ENCODE measurements at regions not wholly inside any gene's neighbourhood (a gene's known extent, or its start where the extent isn't known, plus 50 kb on each side); places are given as distances from the start of the nearest gene placed in this dataset.

GRCh38 chr2:220071696-220072095 lies 444.3 kb downstream of the SLC4A3 start:
- Histone ChIP-seq H3K9me3 (ENCODE audit: low read length) (no peaks in the 10 kb centered on the region), H3K9ac (ENCODE audit: insufficient read depth, low read depth, low read length) (no peak overlapping the region), H3K4me1 (ENCODE audit: insufficient read depth, low read length) (no peaks in the 10 kb centered on the region), H3K27ac (ENCODE audit: extremely low read length, insufficient read depth, low read length) (no peak overlapping the region), H4K20me1 (ENCODE audit: insufficient read depth, low read length) (no peaks in the 10 kb centered on the region), H3K4me3 (replicated peaks in 1 of 3; ENCODE audit: insufficient read depth in 1 of 3, low read depth in 2 of 3, low read length in 3 of 3) (no peak overlapping the region), H3K4me2 (ENCODE audit: low read depth, low read length) (no peak overlapping the region), H3K27me3 (ENCODE audit: control insufficient read depth in 1 of 2, insufficient read depth in 2 of 2, low read length in 2 of 2) (peaks cover 0 to 22% of the 10 kb centered on the region in 2 experiments; a peak in 4 of 5 replicates), H2AFZ (ENCODE audit: low read length) (no peak overlapping the region), H3K79me2 (ENCODE audit: insufficient read depth, low read length) (no peaks in the 10 kb centered on the region), H3K36me3 (replicated peaks in 1 of 2; ENCODE audit: control insufficient read depth in 1 of 2, insufficient read depth in 2 of 2, low read length in 2 of 2) (no peaks in the 10 kb centered on the region)
- in situ Hi-C loops (cut with HindIII; ENCODE audit: extremely low pct_ligation_motif_present, low pct_unique_long_range_greater_than_20kb) (no loop called here), intact Hi-C loops (cut with micrococcal nuclease; ENCODE audit: unreplicated experiment) (no loop called here)
- CTCF ChIA-PET (ENCODE audit: low intra/inter-chr PET ratio, low total read pairs), result no interaction called here
- 2% methylated on average over 5 of the region's 5 CpGs for WGBS (ENCODE audit: low lambda C conversion rate)
- no peak for FAIRE-seq
- POLR2A ChIA-PET, result no interaction called here
- no peak for TF ChIP-seq ATF1 (CRISPR knock-in tag; IDR thresholded peaks at IDR 0.05)
- no peak for TF ChIP-seq ZNF766 (CRISPR knock-in tag; IDR thresholded peaks at IDR 0.05; ENCODE audit: borderline replicate concordance)
- no peak for TF ChIP-seq DR1 (CRISPR knock-in tag; IDR thresholded peaks at IDR 0.05)
- DNase-seq (ENCODE audit: low spot score), result no peak
- ATAC-seq, result no peak
- BruUV-seq (replicated peaks), result no TSS peak

- no TSS peak for BruUV-seq (replicated peaks)
- DNase-seq (ENCODE audit: low spot score) (no peak), FAIRE-seq (no peak), ATAC-seq (no peak)
- H3K79me2 ChIP-seq (ENCODE audit: insufficient read depth, low read length), result no peaks in the 10 kb centered on the region
- TF ChIP-seq SNAI1 (CRISPR knock-in tag; IDR thresholded peaks at IDR 0.05; ENCODE audit: borderline replicate concordance), result no peak
- TF ChIP-seq RAD51 (IDR thresholded peaks at IDR 0.05; ENCODE audit: borderline replicate concordance), result no peak
- TF ChIP-seq ZSCAN22 (CRISPR knock-in tag; IDR thresholded peaks at IDR 0.05), result no peak
- no peak for TF ChIP-seq ZNF773 (CRISPR knock-in tag; IDR thresholded peaks at IDR 0.05; ENCODE audit: borderline replicate concordance)
- TF ChIP-seq ETV6 (CRISPR knock-in tag; conservative IDR thresholded peaks at IDR 0.05), result no peak
- no peak for TF ChIP-seq RFXANK (CRISPR knock-in tag; IDR thresholded peaks at IDR 0.05)
- no peak for TF ChIP-seq PITX1 (CRISPR knock-in tag; IDR thresholded peaks at IDR 0.05)
- no peak for TF ChIP-seq SIX4 (CRISPR knock-in tag; IDR thresholded peaks at IDR 0.05)
- TF ChIP-seq ZMAT5 (CRISPR knock-in tag; IDR thresholded peaks at IDR 0.05; ENCODE audit: borderline replicate concordance, low read depth), result no peak
- no peak for TF ChIP-seq MAZ (IDR thresholded peaks at IDR 0.05; ENCODE audit: borderline replicate concordance, low read depth, low read length)
- TF ChIP-seq MAZ (CRISPR knock-in tag; IDR thresholded peaks at IDR 0.05; ENCODE audit: low read depth), result no peak
- TF ChIP-seq CCDC6 (CRISPR knock-in tag; IDR thresholded peaks at IDR 0.05), result no peak
- no peak for TF ChIP-seq ZNF629 (CRISPR knock-in tag; conservative IDR thresholded peaks at IDR 0.05)
- TF ChIP-seq XRCC5 (optimal IDR thresholded peaks at IDR 0.05; ENCODE audit: low read length), result no peak
- H3K27ac ChIP-seq (ENCODE audit: extremely low read length, insufficient read depth, low read length), result no peak overlapping the region
- no peak overlapping the region for H2AFZ ChIP-seq (ENCODE audit: low read length)
- ChIA-PET POLR2A (no interaction called here), CTCF (ENCODE audit: low intra/inter-chr PET ratio, low total read pairs) (no interaction called here)
- intact Hi-C loops (cut with micrococcal nuclease; ENCODE audit: unreplicated experiment) (no loop called here), in situ Hi-C loops (cut with HindIII; ENCODE audit: extremely low pct_ligation_motif_present, low pct_unique_long_range_greater_than_20kb) (no loop called here)
- no peaks in the 10 kb centered on the region for H3K36me3 ChIP-seq (replicated peaks in 1 of 2; ENCODE audit: control insufficient read depth in 1 of 2, insufficient read depth in 2 of 2, low read length in 2 of 2)
- H4K20me1 ChIP-seq (ENCODE audit: insufficient read depth, low read length), result no peaks in the 10 kb centered on the region
- no peaks in the 10 kb centered on the region for H3K4me1 ChIP-seq (ENCODE audit: insufficient read depth, low read length)
- no peaks in the 10 kb centered on the region for H3K9me3 ChIP-seq (ENCODE audit: low read length)
- no peak overlapping the region for H3K4me2 ChIP-seq (ENCODE audit: low read depth, low read length)
- WGBS (ENCODE audit: low lambda C conversion rate), result 3% methylated on average over 8 of the region's 8 CpGs
- peaks cover 0 to 32% of the 10 kb centered on the region in 2 experiments; a peak in 4 of 5 replicates for H3K27me3 ChIP-seq (ENCODE audit: control insufficient read depth in 1 of 2, insufficient read depth in 2 of 2, low read length in 2 of 2)
- no peak overlapping the region for H3K4me3 ChIP-seq (replicated peaks in 1 of 3; ENCODE audit: insufficient read depth in 1 of 3, low read depth in 2 of 3, low read length in 3 of 3)
- no peak overlapping the region for H3K9ac ChIP-seq (ENCODE audit: insufficient read depth, low read depth, low read length)
Measured at GRCh38 chr2:220072669-220073220, 445.3 kb downstream of the SLC4A3 start.
